Smooth muscle cell (in vitro differentiated cells): ENCODE measurements at regions not wholly inside any gene's neighbourhood (a gene's known extent, or its start where the extent isn't known, plus 50 kb on each side); places are given as distances from the start of the nearest gene placed in this dataset.

Experiments used
- DNase-seq: peaks from one replicate; lab custom pipeline; 2025; ENCODE audit not compliant: unreplicated experiment; lab: John Stamatoyannopoulos, UW
- H2AFZ ChIP-seq: fragments of 200-600 bp; sonication (generic); 2 replicates; pipeline ENCODE4 v1.6.0; 2016; ENCODE audit warnings: antibody characterized with exemption, low read depth, mild to moderate bottlenecking
- H3F3A ChIP-seq: fragments of 200-600 bp; sonication (generic); 2 replicates; pipeline ENCODE4 v1.6.0; 2017; ENCODE audit warnings: antibody characterized with exemption, low read depth
- H3K27ac ChIP-seq: fragments of 200-600 bp; sonication (generic); 2 replicates; pipeline ENCODE4 v1.5.1; 2016; ENCODE audit warnings: low read depth, mild to moderate bottlenecking
- H3K27me3 ChIP-seq: fragments of 200-600 bp; sonication (generic); 2 replicates; pipeline ENCODE4 v1.6.1; 2016; ENCODE audit warnings: low read depth, mild to moderate bottlenecking
- H3K36me3 ChIP-seq: fragments of 200-600 bp; sonication (generic); 2 replicates; pipeline ENCODE4 v1.5.1; 2016; ENCODE audit warnings: low read depth
- H3K4me1 ChIP-seq: fragments of 200-600 bp; sonication (generic); 2 replicates; pipeline ENCODE4 v1.5.1; 2016; ENCODE audit warnings: low read depth
- H3K4me2 ChIP-seq: fragments of 200-600 bp; sonication (generic); 2 replicates; pipeline ENCODE4 v1.6.0; 2016; ENCODE audit warnings: mild to moderate bottlenecking
- H3K4me3 ChIP-seq: fragments of 200-600 bp; sonication (generic); 2 replicates; pipeline ENCODE4 v1.5.1; 2016; ENCODE audit warnings: mild to moderate bottlenecking
- H3K79me2 ChIP-seq: fragments of 200-600 bp; sonication (generic); 2 replicates; pipeline ENCODE4 v1.6.0; 2016; ENCODE audit warnings: low read depth, mild to moderate bottlenecking
- H3K9ac ChIP-seq: fragments of 200-600 bp; sonication (generic); 2 replicates; pipeline ENCODE4 v1.6.0; 2016; ENCODE audit warnings: low read depth
- H3K9me3 ChIP-seq: fragments of 200-600 bp; sonication (generic); replicated peaks from 2 replicates; pipeline ENCODE4 v1.5.1; 2016; ENCODE audit warnings: low read depth
- H4K20me1 ChIP-seq: fragments of 200-600 bp; sonication (generic); 2 replicates; pipeline ENCODE4 v1.6.0; 2016; ENCODE audit warnings: low read depth
- WGBS: methylation state at CpG from one replicate; pipeline ENCODE4 v1.1.7; 2016; ENCODE audit warnings: low lambda C conversion rate; 5-methylcytosine and 5-hydroxymethylcytosine counted together
- TF ChIP-seq, protein P1 (sequence below): fragments of 200-600 bp; sonication (generic); IDR thresholded peaks from 2 replicates; pipeline ENCODE4 v1.5.1; 2017; ENCODE audit warnings: borderline replicate concordance, mild to moderate bottlenecking, antibody characterized with exemption; ENCODE audit not compliant: insufficient read depth, poor library complexity, severe bottlenecking

DNA sequence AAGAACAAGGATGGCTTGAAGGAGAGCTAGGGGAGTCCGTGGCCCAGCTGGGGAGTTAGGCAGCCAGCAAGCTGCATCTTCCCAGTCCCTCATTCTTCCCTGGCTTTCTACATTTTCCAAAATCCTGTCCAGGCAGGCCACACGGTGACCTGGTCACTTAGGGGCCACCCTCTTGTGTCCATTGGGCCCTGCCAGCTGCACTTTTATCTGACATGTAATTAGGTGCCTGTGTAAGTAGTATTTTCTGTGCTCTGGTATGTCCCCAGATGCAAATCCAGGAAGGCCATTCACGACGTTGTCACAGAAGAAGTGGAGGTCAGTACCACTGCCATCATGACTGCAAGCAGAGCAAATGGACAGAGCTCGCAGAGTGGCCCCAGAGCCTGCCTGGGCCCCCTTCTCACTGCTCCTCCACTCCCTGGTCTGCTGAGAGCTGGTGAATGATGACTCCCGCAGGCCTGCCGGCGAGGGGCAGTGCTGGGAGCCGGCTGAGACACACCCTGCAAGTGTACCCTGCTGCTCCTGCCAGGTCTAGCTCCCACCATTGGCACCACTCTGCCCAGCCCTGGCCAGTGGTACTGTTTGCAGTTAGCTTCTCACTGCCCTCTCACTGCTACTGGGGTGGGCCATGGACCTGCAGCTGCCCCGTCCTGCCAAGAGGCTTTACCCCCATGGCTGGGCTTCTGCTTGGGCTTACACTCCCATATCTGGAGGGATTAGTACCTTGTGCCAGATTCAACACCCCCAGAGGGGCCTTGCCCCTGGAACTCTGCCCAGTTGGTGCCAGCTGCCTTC is 98.2 kb downstream of the GLRX3 start:
- no peaks in the 10 kb centered on the region for H3K27me3 ChIP-seq
- 97% methylated on average over 10 of the region's 10 CpGs for WGBS
- no peaks in the 10 kb centered on the region for H3K9me3 ChIP-seq
- no peak overlapping the region for H3K4me2 ChIP-seq
- H3K79me2 ChIP-seq = no peaks in the 10 kb centered on the region
- H3K4me3 ChIP-seq = no peak overlapping the region
- no peaks in the 10 kb centered on the region for H3K4me1 ChIP-seq
- H3K9ac ChIP-seq = no peak overlapping the region
- no peaks in the 10 kb centered on the region for H3K36me3 ChIP-seq
- TF ChIP-seq, protein P1, sequence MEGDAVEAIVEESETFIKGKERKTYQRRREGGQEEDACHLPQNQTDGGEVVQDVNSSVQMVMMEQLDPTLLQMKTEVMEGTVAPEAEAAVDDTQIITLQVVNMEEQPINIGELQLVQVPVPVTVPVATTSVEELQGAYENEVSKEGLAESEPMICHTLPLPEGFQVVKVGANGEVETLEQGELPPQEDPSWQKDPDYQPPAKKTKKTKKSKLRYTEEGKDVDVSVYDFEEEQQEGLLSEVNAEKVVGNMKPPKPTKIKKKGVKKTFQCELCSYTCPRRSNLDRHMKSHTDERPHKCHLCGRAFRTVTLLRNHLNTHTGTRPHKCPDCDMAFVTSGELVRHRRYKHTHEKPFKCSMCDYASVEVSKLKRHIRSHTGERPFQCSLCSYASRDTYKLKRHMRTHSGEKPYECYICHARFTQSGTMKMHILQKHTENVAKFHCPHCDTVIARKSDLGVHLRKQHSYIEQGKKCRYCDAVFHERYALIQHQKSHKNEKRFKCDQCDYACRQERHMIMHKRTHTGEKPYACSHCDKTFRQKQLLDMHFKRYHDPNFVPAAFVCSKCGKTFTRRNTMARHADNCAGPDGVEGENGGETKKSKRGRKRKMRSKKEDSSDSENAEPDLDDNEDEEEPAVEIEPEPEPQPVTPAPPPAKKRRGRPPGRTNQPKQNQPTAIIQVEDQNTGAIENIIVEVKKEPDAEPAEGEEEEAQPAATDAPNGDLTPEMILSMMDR = no peak
- no peaks in the 10 kb centered on the region for H3F3A ChIP-seq
- H3K27ac ChIP-seq = no peak overlapping the region
- no peaks in the 10 kb centered on the region for H4K20me1 ChIP-seq
- no peak for DNase-seq
- H2AFZ ChIP-seq = no peak overlapping the region

DNA sequence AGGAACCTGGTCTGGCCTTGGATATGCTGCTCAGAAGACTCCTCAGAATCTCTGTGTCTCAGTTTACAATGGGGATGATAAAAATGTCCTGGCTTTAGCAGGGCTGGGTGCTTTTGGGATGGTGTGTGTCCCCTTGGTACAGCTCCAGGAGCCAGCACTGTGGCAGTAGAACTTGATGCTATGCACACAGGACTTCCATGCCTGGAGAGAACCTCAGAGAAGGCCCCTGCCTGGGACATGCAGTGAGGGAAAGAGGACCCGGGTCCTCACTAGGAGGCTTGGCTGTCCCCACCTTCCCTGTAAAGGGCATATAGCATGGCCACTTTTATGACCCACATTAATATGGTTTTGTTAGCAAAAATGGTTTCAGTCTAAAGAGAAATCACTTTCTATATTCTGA is 100.5 kb downstream of the GLRX3 start:
- Histone ChIP-seq H3K36me3 (no peaks in the 10 kb centered on the region), H2AFZ (no peak overlapping the region), H3K27me3 (no peaks in the 10 kb centered on the region), H3K4me1 (no peaks in the 10 kb centered on the region), H4K20me1 (no peaks in the 10 kb centered on the region), H3K9me3 (peaks cover 4% of the 10 kb centered on the region), H3K79me2 (no peaks in the 10 kb centered on the region), H3K4me2 (no peak overlapping the region), H3K27ac (no peak overlapping the region), H3K4me3 (no peak overlapping the region), H3K9ac (no peak overlapping the region), H3F3A (no peaks in the 10 kb centered on the region)
- WGBS = 100% methylated on average over 1 of the region's 1 CpG
- TF ChIP-seq, protein P1 = no peak
- DNase-seq = no peak

DNA sequence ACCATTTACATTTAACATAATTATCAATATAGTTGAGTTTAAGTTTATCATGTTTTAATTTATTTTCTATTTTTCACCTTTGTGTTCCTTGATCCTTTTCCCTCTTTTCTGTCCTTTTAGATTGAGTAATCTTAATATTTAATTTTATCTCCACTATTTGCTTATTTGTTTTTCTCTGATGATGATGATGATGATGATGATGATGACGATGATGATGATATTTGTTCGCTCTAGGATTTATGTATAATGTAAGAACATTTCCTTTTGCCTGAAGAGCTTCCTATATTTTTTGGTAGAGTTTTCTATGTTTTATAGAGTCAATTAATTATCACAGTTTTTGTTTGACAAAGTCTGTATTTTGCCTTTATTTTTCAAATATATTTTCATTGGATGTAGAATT is 104.2 kb downstream of the GLRX3 start:
- Histone ChIP-seq H3K9me3 (peaks cover 4% of the 10 kb centered on the region), H3K4me1 (no peaks in the 10 kb centered on the region), H3K4me2 (no peak overlapping the region), H3K27ac (no peak overlapping the region), H3K79me2 (no peaks in the 10 kb centered on the region), H3K4me3 (no peak overlapping the region), H4K20me1 (no peaks in the 10 kb centered on the region), H3K9ac (no peak overlapping the region), H3F3A (no peaks in the 10 kb centered on the region), H3K36me3 (no peaks in the 10 kb centered on the region), H2AFZ (no peak overlapping the region), H3K27me3 (no peaks in the 10 kb centered on the region)
- 92% methylated on average over 2 of the region's 2 CpGs for WGBS
- no peak for DNase-seq
- TF ChIP-seq, protein P1 = no peak

DNA sequence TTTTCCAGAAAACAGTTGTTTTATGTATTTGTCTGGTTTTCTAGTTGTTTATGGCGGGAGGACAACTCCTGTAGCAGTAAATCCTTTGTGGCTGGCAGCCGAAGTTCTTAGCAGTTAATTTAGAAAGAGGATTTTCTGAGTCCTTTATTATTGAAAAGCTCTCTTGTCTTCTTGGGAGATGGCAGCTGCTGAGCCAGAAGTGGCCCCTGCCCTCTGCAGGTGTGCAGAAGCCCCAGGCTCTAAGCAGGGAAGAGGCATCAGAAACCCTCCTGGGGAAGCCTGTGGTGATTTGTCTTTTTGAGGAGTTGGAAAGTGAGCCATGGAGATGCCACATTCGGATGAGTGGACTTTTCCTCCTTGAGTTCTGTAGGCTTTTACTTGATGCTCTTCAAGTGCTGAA is 106.3 kb downstream of the GLRX3 start:
- Histone ChIP-seq H3K9ac (no peak overlapping the region), H2AFZ (no peak overlapping the region), H3K9me3 (peaks cover 4% of the 10 kb centered on the region), H3K4me1 (no peaks in the 10 kb centered on the region), H3K79me2 (no peaks in the 10 kb centered on the region), H3K4me2 (no peak overlapping the region), H4K20me1 (no peaks in the 10 kb centered on the region), H3K27me3 (no peaks in the 10 kb centered on the region), H3F3A (no peaks in the 10 kb centered on the region), H3K27ac (no peak overlapping the region), H3K36me3 (no peaks in the 10 kb centered on the region), H3K4me3 (no peak overlapping the region)
- TF ChIP-seq, protein P1 = no peak
- no peak for DNase-seq
- 75% methylated on average over 3 of the region's 3 CpGs for WGBS
